HEK293 (cell line): ENCODE measurements at regions not wholly inside any gene's neighbourhood (a gene's known extent, or its start where the extent isn't known, plus 50 kb on each side); places are given as distances from the start of the nearest gene placed in this dataset.

Experiments used
- CTCF ChIA-PET: fragments of 350-600 bp; formaldehyde crosslinking; extraction: SDS; loops from one replicate; lab custom pipeline; 2021; ENCODE audit warnings: antibody characterized with exemption; lab: Yijun Ruan, JAX
- POLR2A ChIA-PET: fragments of 300-600 bp; formaldehyde crosslinking; extraction: SDS; loops from one replicate; lab custom pipeline; 2020; ENCODE audit warnings: antibody characterized with exemption, inconsistent platforms; lab: Yijun Ruan, JAX
- H3K27ac ChIP-seq: fragments of 200-500 bp; sonication (Bioruptor generic); 2 replicates; pipeline ENCODE4 v1.5.1; 2014; ENCODE audit warnings: low read depth, low read length, control low read depth, inconsistent platforms; ENCODE audit errors: extremely low read depth
- H3K36me3 ChIP-seq, 2 experiments: fragments of 200-500 bp in 1 of 2; sonication (Bioruptor generic) in 1 of 2; 1 replicate in 1 of 2; 2 replicates in 1 of 2; pipeline ENCODE4 v1.5.1; 2014 to 2017; ENCODE audit warnings: inconsistent platforms in 2 of 2, low read length in 2 of 2; ENCODE audit not compliant: control insufficient read depth in 2 of 2, insufficient read depth in 1 of 2
- H3K4me1 ChIP-seq: fragments of 200-500 bp; sonication (Bioruptor generic); 2 replicates; pipeline ENCODE4 v1.5.1; 2014; ENCODE audit warnings: mild to moderate bottlenecking, low read length, inconsistent platforms; ENCODE audit not compliant: control insufficient read depth, insufficient read depth
- H3K4me3 ChIP-seq: 2 replicates; pipeline ENCODE4 v1.5.1; 2011; ENCODE audit warnings: low read depth, mild to moderate bottlenecking, control low read depth, low read length, moderate library complexity
- H3K9me3 ChIP-seq: fragments of 200-500 bp; sonication (Bioruptor generic); 2 replicates; pipeline ENCODE4 v1.5.1; 2014; ENCODE audit warnings: low read depth, low read length, inconsistent platforms; ENCODE audit not compliant: control insufficient read depth, insufficient read depth
- AEBP2 ChIP-seq: fragments of 450-650 bp; formaldehyde crosslinking; IDR thresholded peaks from 2 replicates; pipeline ENCODE4 v1.5.1; 2016; ENCODE audit warnings: missing biosample characterization, missing genetic modification characterization, borderline replicate concordance
- CTCF ChIP-seq: fragments of 450-650 bp; formaldehyde crosslinking; IDR thresholded peaks from 2 replicates; pipeline ENCODE4 v1.5.1; 2016; ENCODE audit warnings: missing biosample characterization, missing genetic modification characterization
- GLIS1 ChIP-seq: fragments of 450-650 bp; formaldehyde crosslinking; IDR thresholded peaks from 2 replicates; pipeline ENCODE4 v1.5.1; 2016; ENCODE audit warnings: missing biosample characterization, missing genetic modification characterization
- GLIS2 ChIP-seq: fragments of 450-650 bp; formaldehyde crosslinking; IDR thresholded peaks from 2 replicates; pipeline ENCODE4 v1.5.1; 2016; ENCODE audit warnings: missing biosample characterization, missing genetic modification characterization
- HIC1 ChIP-seq: fragments of 450-650 bp; formaldehyde crosslinking; IDR thresholded peaks from 2 replicates; pipeline ENCODE4 v1.5.1; 2016; ENCODE audit warnings: missing biosample characterization, missing genetic modification characterization
- KLF7 ChIP-seq: fragments of 450-650 bp; formaldehyde crosslinking; IDR thresholded peaks from 2 replicates; pipeline ENCODE4 v1.5.1; 2016; ENCODE audit warnings: missing biosample characterization, missing genetic modification characterization, borderline replicate concordance
- PRDM10 ChIP-seq: fragments of 450-650 bp; formaldehyde crosslinking; IDR thresholded peaks from 2 replicates; pipeline ENCODE4 v1.5.1; 2016; ENCODE audit warnings: missing biosample characterization, missing genetic modification characterization
- TSHZ1 ChIP-seq: fragments of 450-650 bp; formaldehyde crosslinking; IDR thresholded peaks from 2 replicates; pipeline ENCODE4 v1.5.1; 2016; ENCODE audit warnings: missing biosample characterization, missing genetic modification characterization, borderline replicate concordance
- ZFP37 ChIP-seq: fragments of 450-650 bp; formaldehyde crosslinking; IDR thresholded peaks from 2 replicates; pipeline ENCODE4 v1.5.1; 2016; ENCODE audit warnings: missing biosample characterization, missing genetic modification characterization
- ZNF140 ChIP-seq: fragments of 450-650 bp; formaldehyde crosslinking; IDR thresholded peaks from 2 replicates; pipeline ENCODE4 v1.5.1; 2016; ENCODE audit warnings: missing biosample characterization, missing genetic modification characterization
- ZNF2 ChIP-seq: fragments of 450-650 bp; formaldehyde crosslinking; IDR thresholded peaks from 2 replicates; pipeline ENCODE4 v1.5.1; 2016; ENCODE audit warnings: missing biosample characterization, missing genetic modification characterization
- ZNF37A ChIP-seq: fragments of 450-650 bp; IDR thresholded peaks from 2 replicates; pipeline ENCODE4 v1.5.1; 2018; ENCODE audit warnings: missing biosample characterization, missing genetic modification characterization
- ZNF398 ChIP-seq: fragments of 450-650 bp; formaldehyde crosslinking; IDR thresholded peaks from 2 replicates; pipeline ENCODE4 v1.5.1; 2017; ENCODE audit warnings: missing biosample characterization, missing genetic modification characterization
- ZNF501 ChIP-seq: fragments of 450-650 bp; formaldehyde crosslinking; IDR thresholded peaks from 2 replicates; pipeline ENCODE4 v1.5.1; 2016; ENCODE audit warnings: missing biosample characterization, missing genetic modification characterization
- ZNF692 ChIP-seq: fragments of 450-650 bp; formaldehyde crosslinking; IDR thresholded peaks from 2 replicates; pipeline ENCODE4 v1.5.1; 2016; ENCODE audit warnings: missing biosample characterization, missing genetic modification characterization
- ZNF785 ChIP-seq: fragments of 450-650 bp; formaldehyde crosslinking; IDR thresholded peaks from 2 replicates; pipeline ENCODE4 v1.5.1; 2016; ENCODE audit warnings: missing biosample characterization, missing genetic modification characterization

GRCh38 chr2:217186668-217187159 is 326.9 kb upstream of the TNP1 start:
- ChIA-PET CTCF (no interaction called here), POLR2A (no interaction called here)
- TF ChIP-seq ZNF501 (tag by site-specific recombination) (no peak), PRDM10 (no peak), ZFP37 (tag by site-specific recombination) (no peak), GLIS1 (tag by site-specific recombination) (no peak)

GRCh38 chr2:217186152-217186551 is 326.3 kb upstream of the TNP1 start:
- no peaks in the 10 kb centered on the region for H3K36me3 ChIP-seq
- H3K4me3 ChIP-seq, result no peak overlapping the region
- ChIA-PET CTCF (interaction anchor here (0.6 kb wide), 1 partner anchor 499 kb away, joined by 4 read pairs; no protein-coding TSS in a partner anchor), POLR2A (no interaction called here)
- no peak overlapping the region for H3K27ac ChIP-seq
- no peaks in the 10 kb centered on the region for H3K4me1 ChIP-seq
- H3K9me3 ChIP-seq, result no peaks in the 10 kb centered on the region
- TF ChIP-seq KLF7 (tag by site-specific recombination), result no peak
- no peak for TF ChIP-seq GLIS2 (tag by site-specific recombination)
- no peak for TF ChIP-seq CTCF
- TF ChIP-seq AEBP2 (tag by site-specific recombination), result no peak
- no peak for TF ChIP-seq ZNF140 (tag by site-specific recombination)
- TF ChIP-seq ZNF2 (tag by site-specific recombination), result no peak
- TF ChIP-seq ZNF692 (tag by site-specific recombination), result no peak
- no peak for TF ChIP-seq ZNF398 (tag by site-specific recombination)
- TF ChIP-seq ZNF785 (tag by site-specific recombination), result no peak
- no peak for TF ChIP-seq HIC1
- no peak for TF ChIP-seq TSHZ1 (tag by site-specific recombination)
- no peak for TF ChIP-seq ZNF37A

More at GRCh38 chr2:217186668-217187159, 326.9 kb upstream of the TNP1 start:
- H3K27ac ChIP-seq, result no peak overlapping the region
- H3K4me1 ChIP-seq, result no peaks in the 10 kb centered on the region
- H3K36me3 ChIP-seq, result no peaks in the 10 kb centered on the region
- H3K4me3 ChIP-seq, result no peak overlapping the region
- no peaks in the 10 kb centered on the region for H3K9me3 ChIP-seq
